Body of pancreas (tissue), 4 donors: ENCODE measurements at regions not wholly inside any gene's neighbourhood (a gene's known extent, or its start where the extent isn't known, plus 50 kb on each side); places are given as distances from the start of the nearest gene placed in this dataset.
"Not testable (repeated sequence)": the region's sequence is repeated elsewhere in the genome, so short reads cannot be mapped to it uniquely, and the experiment has no call there.

Source experiments
- CTCF ChIP-seq, 7 experiments: fragments of 450-650 bp in 4 of 7; fragments of 200-600 bp in 3 of 7; sonication (generic) in 3 of 7; IDR thresholded peaks; one replicate each; pipeline ENCODE4 v1.5.1; 2016 to 2019; ENCODE audit warnings: antibody characterized with exemption in 7 of 7
- POLR2A ChIP-seq, 3 donors: fragments of 450-650 bp; IDR thresholded peaks; one replicate each; pipeline ENCODE4 v1.6.1; 2016; ENCODE audit warnings: antibody characterized with exemption in 3 of 3, mild to moderate bottlenecking in 2 of 3

DNA sequence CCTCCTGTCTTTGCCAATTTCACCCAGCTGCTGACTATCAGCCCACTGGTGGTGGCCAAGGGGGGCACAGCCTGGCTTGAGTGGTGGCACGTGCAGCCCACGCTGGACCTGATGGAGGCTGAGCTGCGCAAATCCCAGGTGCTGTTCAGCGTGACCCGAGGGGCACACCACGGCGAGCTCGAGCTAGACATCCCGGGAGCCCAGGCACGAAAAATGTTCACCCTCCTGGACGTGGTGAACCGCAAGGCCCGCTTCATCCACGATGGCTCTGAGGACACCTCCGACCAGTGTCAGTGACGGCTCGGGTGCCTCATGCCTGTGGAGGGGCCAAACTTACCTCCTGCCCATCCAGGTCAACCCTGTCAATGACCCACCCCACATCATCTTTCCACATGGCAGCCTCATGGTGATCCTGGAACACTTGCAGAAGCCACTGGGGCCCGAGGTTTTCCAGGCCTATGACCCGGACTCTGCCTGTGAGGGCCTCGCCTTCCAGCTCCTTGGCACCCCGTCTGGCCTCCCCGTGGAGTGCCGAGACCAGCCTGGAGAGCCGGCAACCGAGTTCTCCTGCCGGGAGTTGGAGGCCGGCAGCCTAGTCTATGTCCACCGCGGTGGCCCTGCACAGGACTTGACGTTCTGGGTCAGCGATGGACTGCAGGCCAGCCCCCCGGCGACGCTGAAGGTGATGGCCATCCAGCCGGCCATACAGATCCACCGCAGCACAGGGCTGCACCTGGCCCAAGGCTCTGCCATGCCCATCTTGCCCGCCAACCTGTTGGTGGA, 180.2 kb downstream of the TBC1D2B start:
- not testable (repeated sequence) for TF ChIP-seq POLR2A, CTCF (IDR thresholded peaks at IDR 0.05)
